Spleen (tissue), 11 donors: ENCODE measurements at regions not wholly inside any gene's neighbourhood (a gene's known extent, or its start where the extent isn't known, plus 50 kb on each side); places are given as distances from the start of the nearest gene placed in this dataset.

Experiments used
- DNase-seq: peaks from one replicate; pipeline ENCODE4 v3.0.0-alpha.2; 2020
- H3K27ac ChIP-seq, 8 donors: fragments of 200-600 bp; sonication (generic) in 7 of 8; 1 replicate in 4 of 8; 2 replicates in 4 of 8; pipeline versions ENCODE4 v1.5.0 to v1.8.0; 2016 to 2021; ENCODE audit warnings: inconsistent platforms in 4 of 8, mild to moderate bottlenecking in 4 of 8, moderate library complexity in 1 of 8
- H3K27me3 ChIP-seq, 7 donors: fragments of 200-600 bp; sonication (generic) in 6 of 7; replicated peaks in 1 of 7; 1 replicate in 4 of 7; 2 replicates in 3 of 7; pipeline versions ENCODE4 v1.5.0 to v1.8.0; 2016 to 2021; ENCODE audit warnings: inconsistent platforms in 3 of 7, mild to moderate bottlenecking in 1 of 7
- H3K36me3 ChIP-seq, 6 donors: fragments of 200-600 bp; sonication (generic) in 5 of 6; 1 replicate in 4 of 6; 2 replicates in 2 of 6; pipeline versions ENCODE4 v1.5.0 to v1.8.0; 2016 to 2021; ENCODE audit warnings: inconsistent platforms in 2 of 6
- H3K4me1 ChIP-seq, 6 donors: fragments of 200-600 bp; sonication (generic) in 5 of 6; 1 replicate in 3 of 6; 2 replicates in 3 of 6; pipeline versions ENCODE4 v1.5.0 to v1.8.0; 2016 to 2021; ENCODE audit warnings: inconsistent platforms in 3 of 6
- H3K4me3 ChIP-seq, 8 donors: fragments of 200-600 bp; sonication (generic) in 7 of 8; 1 replicate in 4 of 8; 2 replicates in 4 of 8; pipeline versions ENCODE4 v1.5.0 to v1.8.0; 2016 to 2021; ENCODE audit warnings: inconsistent platforms in 4 of 8, mild to moderate bottlenecking in 4 of 8, moderate library complexity in 2 of 8
- H3K9me3 ChIP-seq, 8 donors: fragments of 200-600 bp; sonication (generic) in 7 of 8; 1 replicate in 4 of 8; 2 replicates in 4 of 8; pipeline versions ENCODE4 v1.5.0 to v1.8.0; 2016 to 2021; ENCODE audit warnings: inconsistent platforms in 4 of 8
- POLR2A ChIP-seq, 3 donors: fragments of 450-650 bp; IDR thresholded peaks; one replicate each; pipeline ENCODE4 v1.5.1; 2017; ENCODE audit warnings: antibody characterized with exemption in 3 of 3, mild to moderate bottlenecking in 1 of 3
- POLR2AphosphoS5 ChIP-seq, 3 donors: sonication (generic); formaldehyde crosslinking; IDR thresholded peaks; one replicate each; pipeline ENCODE4 v1.5.1; 2017; ENCODE audit warnings: antibody characterized with exemption in 3 of 3
- WGBS, 5 donors: extraction: QIAGEN DNeasy Blood & Tissue Kit in 3 of 5; methylation state at CpG; one replicate each; pipeline versions ENCODE4 v1.1.5 to v1.1.7; 2013 to 2018; 5-methylcytosine and 5-hydroxymethylcytosine counted together
- intact Hi-C: fragments of 100-400 bp; cut with DNase I; formaldehyde crosslinking; loops from one replicate; pipeline ENCODE4 v1.15.0; 2023; ENCODE audit warnings: low total_unique reads
- TF ChIP-seq, protein P1 (sequence below), 11 experiments: fragments of 200-600 bp in 7 of 11; fragments of 450-650 bp in 4 of 11; sonication (generic) in 4 of 11; IDR thresholded peaks in 8 of 11; conservative IDR thresholded peaks in 3 of 11; 1 replicate in 7 of 11; 2 replicates in 4 of 11; pipeline versions ENCODE4 v1.4.0 to v1.8.0; 2016 to 2021; ENCODE audit warnings: antibody characterized with exemption in 11 of 11, inconsistent platforms in 4 of 11, mild to moderate bottlenecking in 1 of 11
- donor health status: healthy with polysubstance abuse.
- donor health status: DM: no; HTN: no; CAD: no; lungs with moderate emphysema.
- donor health status: DM: no; HTN: no; CAD: no.
- donor health status: Bipolar disorder and iron deficiency.
- donor health status: healthy.
- donor health status: DM: no; HTN: no; CAD: no.
- donor health status: DM: yes; HTN: yes; CAD: no.

DNA sequence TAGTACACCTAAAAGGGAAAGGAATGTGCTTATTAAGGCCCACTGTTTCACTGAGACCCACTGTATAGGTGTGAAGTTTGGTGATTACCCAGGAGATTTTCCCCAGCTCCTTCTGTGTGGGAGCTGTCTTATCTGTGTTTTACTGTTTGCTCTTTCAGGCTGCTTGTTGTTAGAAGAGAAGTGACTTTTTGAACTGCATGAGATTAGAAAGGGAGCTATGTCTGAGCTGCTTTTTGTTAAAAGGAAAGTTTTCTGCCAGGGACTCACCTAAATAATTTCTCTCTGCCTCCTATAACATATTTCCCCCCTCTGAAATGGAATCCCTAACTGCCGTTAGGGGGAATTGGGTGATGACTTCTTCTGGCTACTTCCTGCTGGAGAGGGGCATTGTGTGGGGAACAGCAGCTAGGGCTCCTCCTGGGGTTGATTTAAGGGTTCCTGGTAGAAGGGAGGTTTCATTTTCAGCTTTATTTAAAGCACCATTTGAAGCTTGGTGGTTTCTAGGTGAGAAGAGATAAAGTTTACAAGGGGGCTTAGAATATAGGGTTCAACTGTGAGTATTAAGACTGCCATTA is 77.1 kb upstream of the ATP11B start:
- H3K4me1 ChIP-seq: peaks cover 0 to 16% (median 3%) of the 10 kb centered on the region in 6 donors
- intact Hi-C loops: loop anchor here (10.0 kb wide), 1 partner anchor 669 kb away; no protein-coding TSS in a partner anchor
- TF ChIP-seq, protein P1, sequence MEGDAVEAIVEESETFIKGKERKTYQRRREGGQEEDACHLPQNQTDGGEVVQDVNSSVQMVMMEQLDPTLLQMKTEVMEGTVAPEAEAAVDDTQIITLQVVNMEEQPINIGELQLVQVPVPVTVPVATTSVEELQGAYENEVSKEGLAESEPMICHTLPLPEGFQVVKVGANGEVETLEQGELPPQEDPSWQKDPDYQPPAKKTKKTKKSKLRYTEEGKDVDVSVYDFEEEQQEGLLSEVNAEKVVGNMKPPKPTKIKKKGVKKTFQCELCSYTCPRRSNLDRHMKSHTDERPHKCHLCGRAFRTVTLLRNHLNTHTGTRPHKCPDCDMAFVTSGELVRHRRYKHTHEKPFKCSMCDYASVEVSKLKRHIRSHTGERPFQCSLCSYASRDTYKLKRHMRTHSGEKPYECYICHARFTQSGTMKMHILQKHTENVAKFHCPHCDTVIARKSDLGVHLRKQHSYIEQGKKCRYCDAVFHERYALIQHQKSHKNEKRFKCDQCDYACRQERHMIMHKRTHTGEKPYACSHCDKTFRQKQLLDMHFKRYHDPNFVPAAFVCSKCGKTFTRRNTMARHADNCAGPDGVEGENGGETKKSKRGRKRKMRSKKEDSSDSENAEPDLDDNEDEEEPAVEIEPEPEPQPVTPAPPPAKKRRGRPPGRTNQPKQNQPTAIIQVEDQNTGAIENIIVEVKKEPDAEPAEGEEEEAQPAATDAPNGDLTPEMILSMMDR (IDR thresholded peaks at IDR 0.05 in 8 of 11, conservative IDR thresholded peaks at IDR 0.05 in 3 of 11): no peak
- TF ChIP-seq POLR2AphosphoS5 (IDR thresholded peaks at IDR 0.05) (no peak), POLR2A (IDR thresholded peaks at IDR 0.05) (no peak)
- no peaks in the 10 kb centered on the region for H3K36me3 ChIP-seq
- WGBS, 5 donors: 10 to 25% (median 18%) methylated on average over 1 of the region's 1 CpG
- no peak for DNase-seq
- no peaks in the 10 kb centered on the region for H3K27me3 ChIP-seq
- peak overlapping the region in 1 of 8 donors; percentile 8 for H3K27ac ChIP-seq
- no peak overlapping the region for H3K4me3 ChIP-seq
- no peaks in the 10 kb centered on the region for H3K9me3 ChIP-seq

GRCh38 chr3:182717216-182717615 is 76.1 kb upstream of the ATP11B start:
- no peak overlapping the region for H3K27ac ChIP-seq
- H3K9me3 ChIP-seq: no peaks in the 10 kb centered on the region
- DNase-seq: no peak
- no peaks in the 10 kb centered on the region for H3K36me3 ChIP-seq
- H3K4me3 ChIP-seq: no peak overlapping the region
- 75 to 88% (median 82%) methylated on average over 2 of the region's 2 CpGs for WGBS, 5 donors
- no peaks in the 10 kb centered on the region for H3K27me3 ChIP-seq
- intact Hi-C loops: loop anchor here (10.0 kb wide), 1 partner anchor 668 kb away; no protein-coding TSS in a partner anchor
- H3K4me1 ChIP-seq: peaks cover 0 to 16% (median 3%) of the 10 kb centered on the region in 6 donors
- TF ChIP-seq POLR2A (IDR thresholded peaks at IDR 0.05) (no peak), POLR2AphosphoS5 (IDR thresholded peaks at IDR 0.05) (no peak)
- TF ChIP-seq, protein P1 (IDR thresholded peaks at IDR 0.05 in 8 of 11, conservative IDR thresholded peaks at IDR 0.05 in 3 of 11): no peak

DNA sequence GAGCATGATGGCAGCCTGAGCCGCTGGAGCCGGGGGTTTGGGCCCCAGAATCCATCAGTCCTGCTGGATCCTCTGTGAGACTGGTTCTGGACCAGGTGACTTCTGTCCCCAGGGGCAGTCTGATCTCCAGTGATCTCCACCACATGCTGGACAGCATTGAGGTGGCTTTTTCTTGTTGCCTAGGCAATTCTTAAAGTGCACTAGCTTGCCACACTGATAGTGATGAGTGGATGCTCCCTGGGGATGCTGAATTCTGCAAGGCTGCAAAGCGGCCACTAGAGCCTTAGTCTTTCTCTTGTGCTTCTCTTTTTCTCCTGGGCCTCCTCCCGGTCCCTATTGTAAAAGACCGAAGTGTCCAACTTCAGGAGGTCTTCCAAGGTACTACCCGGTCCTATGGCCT is 70.4 kb upstream of the ATP11B start:
- TF ChIP-seq POLR2AphosphoS5 (IDR thresholded peaks at IDR 0.05) (no peak), POLR2A (IDR thresholded peaks at IDR 0.05) (no peak)
- TF ChIP-seq, protein P1 (IDR thresholded peaks at IDR 0.05 in 8 of 11, conservative IDR thresholded peaks at IDR 0.05 in 3 of 11): no peak
- Histone ChIP-seq H3K27me3 (peaks cover 0 to 17% (median 0%) of the 10 kb centered on the region in 7 donors), H3K27ac (no peak overlapping the region), H3K4me1 (no peaks in the 10 kb centered on the region), H3K9me3 (no peaks in the 10 kb centered on the region), H3K36me3 (no peaks in the 10 kb centered on the region), H3K4me3 (no peak overlapping the region)
- DNase-seq: no peak
- intact Hi-C loops: no loop called here
- 83 to 97% (median 91%) methylated on average over 4 to 6 of the region's 6 CpGs for WGBS, 5 donors

DNA sequence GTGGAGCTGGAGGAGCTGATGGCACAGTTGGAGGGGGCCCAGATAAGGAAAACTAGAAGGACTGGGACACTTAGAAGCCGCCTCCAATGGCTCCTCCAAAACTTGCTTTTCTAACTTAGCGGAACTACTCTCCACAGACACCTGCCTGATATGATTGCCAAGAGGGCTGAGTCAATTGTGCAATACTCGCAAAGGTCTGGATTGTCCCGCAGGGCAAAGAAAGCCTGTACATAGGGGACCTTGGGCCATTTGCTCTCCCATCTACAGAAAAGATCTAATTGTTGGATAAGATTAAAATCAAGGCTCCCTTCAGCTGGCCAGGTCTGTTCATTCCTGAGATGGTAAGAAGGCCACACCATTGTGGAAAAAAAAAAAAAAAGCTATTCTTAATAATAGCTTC is 69.7 kb upstream of the ATP11B start:
- H3K4me3 ChIP-seq: no peak overlapping the region
- WGBS, 5 donors: 87 to 98% (median 95%) methylated on average over 4 of the region's 4 CpGs
- no peak for DNase-seq
- peaks cover 0 to 17% (median 0%) of the 10 kb centered on the region in 7 donors for H3K27me3 ChIP-seq
- TF ChIP-seq, protein P1 (IDR thresholded peaks at IDR 0.05 in 8 of 11, conservative IDR thresholded peaks at IDR 0.05 in 3 of 11): no peak
- TF ChIP-seq POLR2AphosphoS5 (IDR thresholded peaks at IDR 0.05): no peak
- no peak for TF ChIP-seq POLR2A (IDR thresholded peaks at IDR 0.05)
- intact Hi-C loops: no loop called here
- no peaks in the 10 kb centered on the region for H3K9me3 ChIP-seq
- H3K27ac ChIP-seq: no peak overlapping the region
- H3K36me3 ChIP-seq: no peaks in the 10 kb centered on the region
- H3K4me1 ChIP-seq: no peaks in the 10 kb centered on the region
